ENCODE measurements at regions not wholly inside any gene's neighbourhood (a gene's known extent, or its start where the extent isn't known, plus 50 kb on each side); places are given as distances from the start of the nearest gene placed in this dataset.

DNA sequence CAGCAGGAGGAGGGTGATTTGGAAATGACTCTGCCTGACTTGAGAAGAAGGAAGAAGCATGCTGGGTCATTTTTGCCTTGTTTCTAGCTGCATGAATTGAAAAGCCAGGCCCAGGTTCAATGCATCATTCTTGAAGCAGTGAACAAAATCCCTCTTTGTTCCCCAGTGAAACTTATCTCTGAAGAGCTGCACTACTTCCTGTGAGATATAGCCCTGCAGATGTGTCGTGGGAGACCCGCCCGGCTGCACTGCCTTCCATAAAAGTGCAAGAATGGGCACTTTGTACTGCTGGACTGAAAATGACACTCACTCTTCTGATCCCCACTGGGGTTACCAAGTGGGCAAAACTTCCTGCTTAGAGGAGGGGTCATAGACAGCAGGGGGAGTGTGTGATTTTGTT, 249.2 kb upstream of the NFIA start:
- DNase-seq (ENCODE audit: low spot score): no peak
- intact Hi-C loops (cut with micrococcal nuclease; ENCODE audit: unreplicated experiment): no loop called here
- H2AFZ ChIP-seq (ENCODE audit: low read length): no peak overlapping the region
- no peak overlapping the region for H3K4me2 ChIP-seq (ENCODE audit: low read length)
- H3K4me3 ChIP-seq (ENCODE audit: low read depth, low read length, poor library complexity, severe bottlenecking): no peak overlapping the region
- no peaks in the 10 kb centered on the region for H3K4me1 ChIP-seq (ENCODE audit: insufficient read depth, low read length, poor library complexity, severe bottlenecking)
- H3K36me3 ChIP-seq (ENCODE audit: insufficient read depth, low read length): no peaks in the 10 kb centered on the region
- TF ChIP-seq, protein P1, sequence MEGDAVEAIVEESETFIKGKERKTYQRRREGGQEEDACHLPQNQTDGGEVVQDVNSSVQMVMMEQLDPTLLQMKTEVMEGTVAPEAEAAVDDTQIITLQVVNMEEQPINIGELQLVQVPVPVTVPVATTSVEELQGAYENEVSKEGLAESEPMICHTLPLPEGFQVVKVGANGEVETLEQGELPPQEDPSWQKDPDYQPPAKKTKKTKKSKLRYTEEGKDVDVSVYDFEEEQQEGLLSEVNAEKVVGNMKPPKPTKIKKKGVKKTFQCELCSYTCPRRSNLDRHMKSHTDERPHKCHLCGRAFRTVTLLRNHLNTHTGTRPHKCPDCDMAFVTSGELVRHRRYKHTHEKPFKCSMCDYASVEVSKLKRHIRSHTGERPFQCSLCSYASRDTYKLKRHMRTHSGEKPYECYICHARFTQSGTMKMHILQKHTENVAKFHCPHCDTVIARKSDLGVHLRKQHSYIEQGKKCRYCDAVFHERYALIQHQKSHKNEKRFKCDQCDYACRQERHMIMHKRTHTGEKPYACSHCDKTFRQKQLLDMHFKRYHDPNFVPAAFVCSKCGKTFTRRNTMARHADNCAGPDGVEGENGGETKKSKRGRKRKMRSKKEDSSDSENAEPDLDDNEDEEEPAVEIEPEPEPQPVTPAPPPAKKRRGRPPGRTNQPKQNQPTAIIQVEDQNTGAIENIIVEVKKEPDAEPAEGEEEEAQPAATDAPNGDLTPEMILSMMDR (conservative IDR thresholded peaks at IDR 0.05; ENCODE audit: low read length): no peak
- no peak for TF ChIP-seq EZH2phosphoT487 (IDR thresholded peaks at IDR 0.05; ENCODE audit: borderline replicate concordance, low read depth, low read length)
- no peaks in the 10 kb centered on the region for H3K9me3 ChIP-seq (ENCODE audit: low read length)
- H3K27ac ChIP-seq (ENCODE audit: low read depth, low read length, poor library complexity, severe bottlenecking): no peak overlapping the region
- CTCF ChIA-PET (ENCODE audit: unreplicated experiment): no interaction called here
- no peaks in the 10 kb centered on the region for H4K20me1 ChIP-seq (ENCODE audit: insufficient read depth, low read length)
- H3K9me2 ChIP-seq (ENCODE audit: insufficient read depth, low read length): no peaks in the 10 kb centered on the region
- POLR2A ChIA-PET: interaction anchor here (0.5 to 0.7 kb wide), 2 partner anchors 613 to 1830 kb away, joined by 3 to 4 read pairs; no protein-coding TSS in a partner anchor
- BruUV-seq (replicated peaks): no TSS peak
- no peaks in the 10 kb centered on the region for H3K79me2 ChIP-seq (ENCODE audit: insufficient read depth, low read depth, low read length)

DNA sequence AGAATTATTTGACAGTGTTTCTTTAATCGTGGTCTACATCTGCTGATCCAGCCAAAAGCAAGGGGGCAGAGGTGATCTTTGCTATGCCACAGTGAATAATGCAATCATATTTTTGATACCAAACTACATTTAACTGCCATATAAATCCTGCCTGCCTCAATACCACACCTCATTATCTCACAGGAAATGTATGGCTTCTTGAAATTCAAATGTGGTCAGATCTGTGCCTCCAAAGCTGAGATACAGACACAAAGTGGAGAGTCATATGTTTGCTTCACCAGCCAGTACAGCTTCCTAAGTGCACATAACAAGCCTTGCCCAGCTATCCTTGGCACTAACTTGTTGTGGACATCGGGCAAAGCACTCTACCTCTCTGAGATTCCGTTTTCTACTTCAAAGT, 250.0 kb upstream of the NFIA start:
- no peak overlapping the region for H3K27ac ChIP-seq (ENCODE audit: low read depth, low read length, poor library complexity, severe bottlenecking)
- no peak overlapping the region for H2AFZ ChIP-seq (ENCODE audit: low read length)
- TF ChIP-seq EZH2phosphoT487 (IDR thresholded peaks at IDR 0.05; ENCODE audit: borderline replicate concordance, low read depth, low read length): no peak
- TF ChIP-seq, protein P1 (conservative IDR thresholded peaks at IDR 0.05; ENCODE audit: low read length): no peak
- H3K9me3 ChIP-seq (ENCODE audit: low read length): no peaks in the 10 kb centered on the region
- no TSS peak for BruUV-seq (replicated peaks)
- intact Hi-C loops (cut with micrococcal nuclease; ENCODE audit: unreplicated experiment): no loop called here
- no peaks in the 10 kb centered on the region for H3K79me2 ChIP-seq (ENCODE audit: insufficient read depth, low read depth, low read length)
- H3K4me2 ChIP-seq (ENCODE audit: low read length): no peak overlapping the region
- no peak overlapping the region for H3K4me3 ChIP-seq (ENCODE audit: low read depth, low read length, poor library complexity, severe bottlenecking)
- H4K20me1 ChIP-seq (ENCODE audit: insufficient read depth, low read length): no peaks in the 10 kb centered on the region
- no peaks in the 10 kb centered on the region for H3K36me3 ChIP-seq (ENCODE audit: insufficient read depth, low read length)
- ChIA-PET POLR2A (no interaction called here), CTCF (ENCODE audit: unreplicated experiment) (no interaction called here)
- no peak for DNase-seq (ENCODE audit: low spot score)
- no peaks in the 10 kb centered on the region for H3K4me1 ChIP-seq (ENCODE audit: insufficient read depth, low read length, poor library complexity, severe bottlenecking)
- no peaks in the 10 kb centered on the region for H3K9me2 ChIP-seq (ENCODE audit: insufficient read depth, low read length)

DNA sequence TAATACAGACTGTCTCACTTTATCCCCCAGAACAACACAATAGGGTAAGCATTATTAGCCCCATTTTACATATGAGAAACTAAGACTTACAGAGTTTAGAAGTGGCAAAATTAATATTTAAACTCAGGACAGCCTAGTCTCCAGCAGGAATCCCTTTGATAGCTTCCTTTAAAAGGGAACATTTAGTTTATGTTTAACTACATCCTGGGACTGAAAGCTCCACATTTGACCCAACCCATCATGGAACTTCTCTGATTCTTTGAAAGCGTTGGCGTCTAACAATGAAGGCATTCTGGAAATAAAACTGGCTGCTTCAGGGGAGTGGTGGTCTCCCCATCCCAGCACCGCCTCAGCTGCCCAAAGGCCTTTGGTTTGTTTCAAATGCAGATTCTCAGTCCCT, 250.6 kb upstream of the NFIA start:
- Histone ChIP-seq H3K9me2 (ENCODE audit: insufficient read depth, low read length) (no peaks in the 10 kb centered on the region), H3K27ac (ENCODE audit: low read depth, low read length, poor library complexity, severe bottlenecking) (no peak overlapping the region), H3K36me3 (ENCODE audit: insufficient read depth, low read length) (no peaks in the 10 kb centered on the region), H3K4me2 (ENCODE audit: low read length) (no peak overlapping the region), H2AFZ (ENCODE audit: low read length) (no peak overlapping the region), H3K79me2 (ENCODE audit: insufficient read depth, low read depth, low read length) (no peaks in the 10 kb centered on the region), H3K9me3 (ENCODE audit: low read length) (no peaks in the 10 kb centered on the region), H3K4me3 (ENCODE audit: low read depth, low read length, poor library complexity, severe bottlenecking) (no peak overlapping the region), H3K4me1 (ENCODE audit: insufficient read depth, low read length, poor library complexity, severe bottlenecking) (no peaks in the 10 kb centered on the region), H4K20me1 (ENCODE audit: insufficient read depth, low read length) (no peaks in the 10 kb centered on the region)
- no TSS peak for BruUV-seq (replicated peaks)
- intact Hi-C loops (cut with micrococcal nuclease; ENCODE audit: unreplicated experiment): no loop called here
- DNase-seq (ENCODE audit: low spot score): no peak
- TF ChIP-seq, protein P1 (conservative IDR thresholded peaks at IDR 0.05; ENCODE audit: low read length): no peak
- TF ChIP-seq EZH2phosphoT487 (IDR thresholded peaks at IDR 0.05; ENCODE audit: borderline replicate concordance, low read depth, low read length): no peak
- ChIA-PET CTCF (ENCODE audit: unreplicated experiment) (no interaction called here), POLR2A (no interaction called here)

All from OCI-LY7 (cell line).